ENCODE measurements at regions not wholly inside any gene's neighbourhood (a gene's known extent, or its start where the extent isn't known, plus 50 kb on each side); places are given as distances from the start of the nearest gene placed in this dataset.

DNA sequence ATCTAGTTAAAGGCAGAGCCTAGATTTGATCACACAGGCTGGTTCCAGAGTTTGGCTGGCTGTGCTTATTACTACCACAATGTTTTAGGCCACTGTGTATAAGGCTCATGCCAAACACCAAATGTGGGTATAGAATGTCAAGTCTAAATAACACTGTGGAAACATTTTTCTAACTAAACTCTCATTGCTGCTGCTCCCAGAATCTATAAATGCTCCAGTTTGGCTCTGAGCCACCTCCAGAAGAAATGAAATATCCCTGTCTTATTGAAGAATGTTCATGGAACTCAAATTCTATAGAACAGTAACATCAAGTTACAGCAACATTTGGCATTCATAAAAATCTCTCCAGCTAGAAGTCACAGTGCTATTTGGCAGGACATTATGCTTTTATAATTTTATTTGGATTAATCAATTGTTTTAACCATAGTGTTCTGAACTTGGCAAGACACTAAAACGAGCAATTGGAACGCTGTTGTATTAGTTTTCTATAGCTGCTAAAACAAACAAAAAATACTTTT lies 178.1 kb upstream of the COX7C start:
- TF ChIP-seq, protein P1, sequence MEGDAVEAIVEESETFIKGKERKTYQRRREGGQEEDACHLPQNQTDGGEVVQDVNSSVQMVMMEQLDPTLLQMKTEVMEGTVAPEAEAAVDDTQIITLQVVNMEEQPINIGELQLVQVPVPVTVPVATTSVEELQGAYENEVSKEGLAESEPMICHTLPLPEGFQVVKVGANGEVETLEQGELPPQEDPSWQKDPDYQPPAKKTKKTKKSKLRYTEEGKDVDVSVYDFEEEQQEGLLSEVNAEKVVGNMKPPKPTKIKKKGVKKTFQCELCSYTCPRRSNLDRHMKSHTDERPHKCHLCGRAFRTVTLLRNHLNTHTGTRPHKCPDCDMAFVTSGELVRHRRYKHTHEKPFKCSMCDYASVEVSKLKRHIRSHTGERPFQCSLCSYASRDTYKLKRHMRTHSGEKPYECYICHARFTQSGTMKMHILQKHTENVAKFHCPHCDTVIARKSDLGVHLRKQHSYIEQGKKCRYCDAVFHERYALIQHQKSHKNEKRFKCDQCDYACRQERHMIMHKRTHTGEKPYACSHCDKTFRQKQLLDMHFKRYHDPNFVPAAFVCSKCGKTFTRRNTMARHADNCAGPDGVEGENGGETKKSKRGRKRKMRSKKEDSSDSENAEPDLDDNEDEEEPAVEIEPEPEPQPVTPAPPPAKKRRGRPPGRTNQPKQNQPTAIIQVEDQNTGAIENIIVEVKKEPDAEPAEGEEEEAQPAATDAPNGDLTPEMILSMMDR (IDR thresholded peaks at IDR 0.05 in 2 of 3, conservative IDR thresholded peaks at IDR 0.05 in 1 of 3; ENCODE audit: control insufficient read depth in 2 of 3, extremely low read depth in 1 of 3, insufficient read depth in 1 of 3, low read depth in 3 of 3, low read length in 3 of 3) = no peak
- TF ChIP-seq JUNB (IDR thresholded peaks at IDR 0.05) = no peak
- no peak for TF ChIP-seq KDM1A (IDR thresholded peaks at IDR 0.05; ENCODE audit: borderline replicate concordance)
- TF ChIP-seq ETV6 (conservative IDR thresholded peaks at IDR 0.05 in 1 of 2, IDR thresholded peaks at IDR 0.05 in 1 of 2; ENCODE audit: borderline replicate concordance in 1 of 2, low read depth in 1 of 2) = no peak
- TF ChIP-seq, protein P2, sequence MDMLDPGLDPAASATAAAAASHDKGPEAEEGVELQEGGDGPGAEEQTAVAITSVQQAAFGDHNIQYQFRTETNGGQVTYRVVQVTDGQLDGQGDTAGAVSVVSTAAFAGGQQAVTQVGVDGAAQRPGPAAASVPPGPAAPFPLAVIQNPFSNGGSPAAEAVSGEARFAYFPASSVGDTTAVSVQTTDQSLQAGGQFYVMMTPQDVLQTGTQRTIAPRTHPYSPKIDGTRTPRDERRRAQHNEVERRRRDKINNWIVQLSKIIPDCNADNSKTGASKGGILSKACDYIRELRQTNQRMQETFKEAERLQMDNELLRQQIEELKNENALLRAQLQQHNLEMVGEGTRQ (IDR thresholded peaks at IDR 0.05; ENCODE audit: borderline replicate concordance, low read depth, low read length) = no peak
- TF ChIP-seq NFYA (IDR thresholded peaks at IDR 0.05; ENCODE audit: borderline replicate concordance, low read depth, low read length) = no peak
- no peak for TF ChIP-seq CREM (IDR thresholded peaks at IDR 0.05; ENCODE audit: low read depth)
- TF ChIP-seq EZH2 (IDR thresholded peaks at IDR 0.05; ENCODE audit: borderline replicate concordance, control insufficient read depth, low read depth, low read length) = no peak
- no peak for TF ChIP-seq SUZ12 (IDR thresholded peaks at IDR 0.05; ENCODE audit: unreplicated experiment)
